ENCODE measurements at regions not wholly inside any gene's neighbourhood (a gene's known extent, or its start where the extent isn't known, plus 50 kb on each side); places are given as distances from the start of the nearest gene placed in this dataset.
"Not testable (repeated sequence)": the region's sequence is repeated elsewhere in the genome, so short reads cannot be mapped to it uniquely, and the experiment has no call there.

GRCh38 chr10:52499281-52499680 lies 185.2 kb downstream of the DKK1 start:
- no peak for DNase-seq (ENCODE audit: extremely low read depth, low read depth)
- no peak for TF ChIP-seq CTCF (IDR thresholded peaks at IDR 0.05; ENCODE audit: low read depth, low read length, missing control alignments)
- H3K4me3 ChIP-seq (replicated peaks; ENCODE audit: low read depth, low read length): no peak overlapping the region

GRCh38 chr10:52500476-52500875 lies 186.4 kb downstream of the DKK1 start:
- H3K4me3 ChIP-seq (replicated peaks; ENCODE audit: low read depth, low read length): no peak overlapping the region
- TF ChIP-seq CTCF (IDR thresholded peaks at IDR 0.05; ENCODE audit: low read depth, low read length, missing control alignments): no peak
- no peak for DNase-seq (ENCODE audit: extremely low read depth, low read depth)

DNA sequence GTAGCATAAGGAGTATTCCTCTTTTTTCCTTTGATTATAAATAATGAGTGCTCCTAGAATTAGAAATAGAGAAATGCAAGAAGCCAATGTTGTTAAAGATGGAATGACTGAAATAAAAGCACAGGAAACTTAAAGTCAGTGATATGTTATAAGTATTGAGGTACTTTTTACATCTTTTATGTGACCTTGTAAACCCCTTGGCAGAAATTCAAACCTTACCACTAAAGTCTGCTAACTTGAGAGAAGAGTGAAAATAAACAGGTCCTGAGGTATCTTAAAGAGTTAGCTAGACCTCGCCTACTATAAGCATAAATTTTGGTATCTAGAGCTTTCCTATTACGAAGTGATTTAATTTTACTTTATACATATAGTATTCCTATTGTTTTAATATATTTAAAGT lies 188.2 kb downstream of the DKK1 start:
- DNase-seq (ENCODE audit: extremely low read depth, low read depth): no peak
- no peak overlapping the region for H3K4me3 ChIP-seq (replicated peaks; ENCODE audit: low read depth, low read length)
- no peak for TF ChIP-seq CTCF (IDR thresholded peaks at IDR 0.05; ENCODE audit: low read depth, low read length, missing control alignments)

DNA sequence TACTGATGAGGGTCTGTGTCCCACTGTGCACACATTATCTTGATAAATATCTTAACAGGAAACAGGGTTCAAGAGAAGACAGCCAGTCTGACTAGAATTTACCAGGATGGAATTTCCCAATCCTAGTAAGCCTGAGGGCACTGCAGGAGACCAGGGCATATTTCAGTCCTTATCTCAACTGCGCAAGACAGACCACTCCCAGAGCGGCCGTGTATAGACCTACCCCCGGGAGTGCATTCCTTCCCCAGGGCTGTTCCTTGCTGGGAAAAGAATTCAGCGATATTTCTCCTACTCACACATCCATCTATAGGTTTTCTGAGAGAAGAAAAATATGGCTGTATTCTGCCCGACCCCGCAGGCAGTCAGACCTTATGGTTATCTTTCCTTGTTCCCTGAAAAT lies 191.3 kb downstream of the DKK1 start:
- H3K4me3 ChIP-seq (replicated peaks; ENCODE audit: low read depth, low read length); DNase-seq (ENCODE audit: extremely low read depth, low read depth): not testable (repeated sequence)

DNA sequence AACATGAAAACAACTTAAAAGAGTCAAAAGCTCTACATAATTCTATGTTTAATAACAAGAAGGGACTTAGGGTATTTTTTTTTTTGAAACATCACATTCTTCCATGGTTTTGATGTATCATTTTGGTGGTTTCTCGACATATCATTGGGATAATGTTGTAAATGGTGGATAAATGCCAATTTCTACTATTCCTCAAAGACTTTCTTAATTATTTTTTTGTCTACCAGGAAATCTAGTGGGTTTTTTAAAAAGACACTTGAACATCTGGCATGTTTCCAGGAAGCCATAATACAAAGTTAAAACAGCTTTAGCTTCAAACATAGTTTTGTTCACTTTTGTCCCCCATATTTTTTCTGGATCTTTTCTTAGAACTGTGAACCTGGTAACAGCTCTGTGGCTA lies 200.4 kb downstream of the DKK1 start:
- TF ChIP-seq CTCF (IDR thresholded peaks at IDR 0.05; ENCODE audit: low read depth, low read length, missing control alignments): no peak
- no peak for DNase-seq (ENCODE audit: extremely low read depth, low read depth)
- H3K4me3 ChIP-seq (replicated peaks; ENCODE audit: low read depth, low read length): no peak overlapping the region

DNA sequence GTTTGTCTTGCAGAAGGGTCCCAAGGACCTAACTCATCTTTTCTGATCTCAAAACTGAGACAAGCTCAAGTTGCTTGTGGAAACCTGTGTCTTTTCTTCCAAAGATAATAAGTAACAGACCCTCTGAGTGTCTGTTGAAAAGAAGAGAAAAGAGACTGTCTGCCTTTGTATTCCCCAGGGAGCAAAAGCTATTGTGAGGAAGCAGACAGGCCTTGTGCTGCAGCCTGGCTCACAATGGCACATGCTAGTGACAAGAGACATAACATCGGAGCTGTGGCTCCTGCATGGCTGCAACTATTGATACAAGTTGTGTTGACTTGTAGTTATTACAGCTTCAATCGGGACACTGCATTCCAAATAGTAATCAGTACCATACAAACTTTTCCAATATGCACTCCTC lies 202.9 kb downstream of the DKK1 start:
- H3K4me3 ChIP-seq (replicated peaks; ENCODE audit: low read depth, low read length): no peak overlapping the region
- TF ChIP-seq CTCF (IDR thresholded peaks at IDR 0.05; ENCODE audit: low read depth, low read length, missing control alignments): no peak
- DNase-seq (ENCODE audit: extremely low read depth, low read depth): no peak

GRCh38 chr10:52523696-52524095 lies 209.6 kb downstream of the DKK1 start:
- DNase-seq (ENCODE audit: extremely low read depth, low read depth): no peak
- TF ChIP-seq CTCF (IDR thresholded peaks at IDR 0.05; ENCODE audit: low read depth, low read length, missing control alignments): no peak
- no peak overlapping the region for H3K4me3 ChIP-seq (replicated peaks; ENCODE audit: low read depth, low read length)

All from HFF-Myc (cell line).